ENCODE measurements at regions not wholly inside any gene's neighbourhood (a gene's known extent, or its start where the extent isn't known, plus 50 kb on each side); places are given as distances from the start of the nearest gene placed in this dataset.

DNA sequence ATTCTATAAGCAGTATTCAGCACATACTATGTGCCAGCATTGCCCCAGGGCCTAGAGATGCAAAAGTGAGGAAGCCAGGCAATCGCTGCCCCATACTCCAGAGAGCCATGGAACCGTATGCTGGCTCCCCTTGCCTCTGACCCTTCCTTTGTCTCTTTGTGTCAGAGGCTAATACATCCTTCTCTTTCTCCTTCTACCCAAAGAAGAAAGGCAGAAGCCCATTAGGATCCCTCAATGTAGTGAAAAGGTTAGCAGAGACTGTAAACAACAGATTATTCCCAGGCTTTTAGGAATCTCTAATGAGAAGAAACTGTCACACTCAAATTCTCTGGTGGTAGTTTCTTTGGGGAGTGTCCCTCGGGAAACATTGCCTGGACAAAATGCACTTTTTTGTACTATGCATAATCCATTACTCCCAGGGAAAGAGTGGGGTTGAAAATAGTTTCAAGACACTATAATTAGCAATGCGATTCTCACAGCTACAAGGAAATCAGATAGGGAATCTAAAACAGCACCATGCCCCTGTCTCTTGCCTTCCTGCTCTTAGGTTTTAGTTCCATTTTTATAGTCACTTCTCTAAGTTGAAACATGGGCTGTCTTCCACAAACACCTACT lies 325.2 kb upstream of the CNR1 start:
- BruUV-seq (replicated peaks), result no TSS peak

More for the DNA sequence above, 325.2 kb upstream of the CNR1 start:
- FAIRE-seq (no peak), ATAC-seq (no peak), DNase-seq (ENCODE audit: low read depth, low spot score) (no peak)
- ChIA-PET SMC1A (ENCODE audit: uncharacterized antibody, unreplicated experiment) (interaction anchor here (0.6 to 7.9 kb wide), 10 partner anchors 28 to 708 kb away, joined by 3 to 48 read pairs (median 4); no protein-coding TSS in a partner anchor), RAD21 (ENCODE audit: unreplicated experiment) (interaction anchor here (1.5 kb wide), 1 partner anchor 659 kb away, joined by 3 read pairs; no protein-coding TSS in a partner anchor), CTCF (interaction anchor here (1.0 to 4.2 kb wide), 2 partner anchors 378 to 561 kb away, joined by 3 to 22 read pairs; no protein-coding TSS in a partner anchor), POLR2A (interaction anchor here (0.7 to 1.2 kb wide), 2 partner anchors 139 to 159 kb away, joined by 3 to 5 read pairs; no protein-coding TSS in a partner anchor)
- intact Hi-C loops (cut with micrococcal nuclease; ENCODE audit: unreplicated experiment) (loop anchor here (5.0 to 10.0 kb wide), 5 partner anchors 49 to 787 kb away; partner anchors contain the start of gene AKIRIN2), in situ Hi-C loops (cut with MboI) (no loop called here)
- Histone ChIP-seq H4K20me1 (ENCODE audit: control insufficient read depth, insufficient read depth) (no peaks in the 10 kb centered on the region), H3K9ac (ENCODE audit: control insufficient read depth, insufficient read depth, low read length) (no peak overlapping the region), H2AFZ (ENCODE audit: control insufficient read depth, low read depth, low read length) (no peak overlapping the region), H3K36me3 (ENCODE audit: control insufficient read depth in 2 of 2, insufficient read depth in 2 of 2, low read length in 1 of 2) (no peaks in the 10 kb centered on the region), H3K4me3 (no peak overlapping the region), H3K4me1 (ENCODE audit: control insufficient read depth, insufficient read depth, low read length) (peaks cover 16% of the 10 kb centered on the region), H3K9me3 (replicated peaks; ENCODE audit: control insufficient read depth, insufficient read depth, low read length) (peaks cover 2% of the 10 kb centered on the region; the same call in 2 of the 3 replicates), H3K27ac (ENCODE audit: control insufficient read depth, insufficient read depth) (no peak overlapping the region), H3K4me2 (ENCODE audit: control insufficient read depth, insufficient read depth) (no peak overlapping the region), H3K27me3 (replicated peaks in 1 of 2; ENCODE audit: control insufficient read depth in 2 of 2, insufficient read depth in 2 of 2, low read length in 1 of 2) (no peaks in the 10 kb centered on the region), H3K79me2 (ENCODE audit: control insufficient read depth, insufficient read depth, low read length) (no peaks in the 10 kb centered on the region)
- 81% methylated on average over 4 of the region's 4 CpGs for WGBS (ENCODE audit: insufficient coverage, insufficient replicate concordance, low lambda C conversion rate, missing lambda C conversion rate)
- TF ChIP-seq SMC3 (IDR thresholded peaks at IDR 0.05; ENCODE audit: borderline replicate concordance, low read length) (no peak), POLR2A (IDR thresholded peaks at IDR 0.05; ENCODE audit: low read depth, low read length) (no peak), CBX5 (IDR thresholded peaks at IDR 0.05; ENCODE audit: low read depth) (no peak), FOXM1 (IDR thresholded peaks at IDR 0.05; ENCODE audit: low read depth, low read length) (no peak), ZNF622 (IDR thresholded peaks at IDR 0.05) (no peak), KAT2A (conservative IDR thresholded peaks at IDR 0.05; ENCODE audit: control insufficient read depth, low read depth, low read length) (no peak), NFYB (IDR thresholded peaks at IDR 0.05; ENCODE audit: insufficient read depth, low read depth, low read length) (no peak)
- TF ChIP-seq, protein P1, sequence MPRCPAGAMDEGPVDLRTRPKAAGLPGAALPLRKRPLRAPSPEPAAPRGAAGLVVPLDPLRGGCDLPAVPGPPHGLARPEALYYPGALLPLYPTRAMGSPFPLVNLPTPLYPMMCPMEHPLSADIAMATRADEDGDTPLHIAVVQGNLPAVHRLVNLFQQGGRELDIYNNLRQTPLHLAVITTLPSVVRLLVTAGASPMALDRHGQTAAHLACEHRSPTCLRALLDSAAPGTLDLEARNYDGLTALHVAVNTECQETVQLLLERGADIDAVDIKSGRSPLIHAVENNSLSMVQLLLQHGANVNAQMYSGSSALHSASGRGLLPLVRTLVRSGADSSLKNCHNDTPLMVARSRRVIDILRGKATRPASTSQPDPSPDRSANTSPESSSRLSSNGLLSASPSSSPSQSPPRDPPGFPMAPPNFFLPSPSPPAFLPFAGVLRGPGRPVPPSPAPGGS (IDR thresholded peaks at IDR 0.05; ENCODE audit: borderline replicate concordance, insufficient read depth, low read depth, low read length, poor library complexity, severe bottlenecking), result no peak
